Prostate gland (tissue), 2 donors: ENCODE measurements at regions not wholly inside any gene's neighbourhood (a gene's known extent, or its start where the extent isn't known, plus 50 kb on each side); places are given as distances from the start of the nearest gene placed in this dataset.

Experiments
- DNase-seq: peaks from one replicate; pipeline ENCODE4 v3.0.0-alpha.2; 2019; ENCODE audit warnings: low spot score
- H3K27ac ChIP-seq, 2 donors: fragments of 200-600 bp; sonication (generic); 2 replicates each; pipeline ENCODE4 v1.5.1; 2017 to 2019
- H3K27me3 ChIP-seq: fragments of 200-600 bp; sonication (generic); replicated peaks from 2 replicates; pipeline ENCODE4 v1.5.1; 2019; ENCODE audit not compliant: insufficient read depth
- H3K36me3 ChIP-seq, 2 donors: fragments of 200-600 bp; sonication (generic); 1 replicate in 1 of 2; 2 replicates in 1 of 2; pipeline versions ENCODE4 v1.5.1 to v1.8.1; 2017 to 2019
- H3K4me1 ChIP-seq: fragments of 200-600 bp; sonication (generic); replicated peaks from 2 replicates; pipeline ENCODE4 v1.5.1; 2019
- H3K4me3 ChIP-seq, 2 donors: fragments of 200-600 bp; sonication (generic); 2 replicates each; pipeline ENCODE4 v1.5.1; 2017 to 2019
- H3K9me3 ChIP-seq: fragments of 200-600 bp; sonication (generic); 2 replicates; pipeline ENCODE4 v1.5.1; 2017
- POLR2A ChIP-seq: fragments of 450-650 bp; IDR thresholded peaks from one replicate; pipeline ENCODE4 v1.6.1; 2016; ENCODE audit warnings: antibody characterized with exemption, mild to moderate bottlenecking
- POLR2AphosphoS5 ChIP-seq: sonication (generic); formaldehyde crosslinking; IDR thresholded peaks from one replicate; pipeline ENCODE4 v1.6.1; 2017; ENCODE audit warnings: antibody characterized with exemption
- WGBS: methylation state at CpG from one replicate; pipeline ENCODE4 v1.1.5; 2018; 5-methylcytosine and 5-hydroxymethylcytosine counted together
- intact Hi-C: fragments of 100-400 bp; cut with DNase I; formaldehyde crosslinking; loops from one replicate; pipeline ENCODE4 v1.14.2; 2022
- TF ChIP-seq, protein P1 (sequence below), 4 experiments: fragments of 200-600 bp in 2 of 4; fragments of 450-650 bp in 2 of 4; sonication (generic) in 2 of 4; IDR thresholded peaks; 1 replicate in 3 of 4; 2 replicates in 1 of 4; pipeline ENCODE4 v1.5.1; 2016 to 2019; ENCODE audit warnings: antibody characterized with exemption in 4 of 4, mild to moderate bottlenecking in 2 of 4, moderate library complexity in 2 of 4

DNA sequence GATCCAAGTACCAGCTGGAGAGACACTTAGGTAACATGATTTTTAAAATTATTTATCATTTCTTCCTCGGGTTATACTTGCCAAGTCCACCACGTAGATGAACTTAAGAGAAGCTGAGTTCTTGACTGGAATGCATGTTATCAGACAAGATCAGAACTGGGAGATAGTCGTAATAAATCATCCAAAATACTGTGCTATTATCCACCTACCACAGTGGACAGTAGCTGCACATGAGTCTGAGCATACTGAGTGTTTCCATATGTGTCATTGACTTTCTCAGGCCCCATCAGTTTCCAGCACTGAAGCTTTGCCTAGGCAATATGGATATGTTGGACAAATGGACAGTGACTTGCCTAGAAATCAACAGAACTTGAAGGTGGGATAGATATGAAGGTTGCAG, 77.9 kb upstream of the RRP15 start:
- intact Hi-C loops, result no loop called here
- Histone ChIP-seq H3K4me3 (no peak overlapping the region), H3K27me3 (no peaks in the 10 kb centered on the region), H3K36me3 (no peaks in the 10 kb centered on the region), H3K4me1 (no peaks in the 10 kb centered on the region), H3K27ac (no peak overlapping the region), H3K9me3 (no peaks in the 10 kb centered on the region)
- no peak for DNase-seq
- TF ChIP-seq POLR2A (no peak), POLR2AphosphoS5 (no peak)
- TF ChIP-seq, protein P1, sequence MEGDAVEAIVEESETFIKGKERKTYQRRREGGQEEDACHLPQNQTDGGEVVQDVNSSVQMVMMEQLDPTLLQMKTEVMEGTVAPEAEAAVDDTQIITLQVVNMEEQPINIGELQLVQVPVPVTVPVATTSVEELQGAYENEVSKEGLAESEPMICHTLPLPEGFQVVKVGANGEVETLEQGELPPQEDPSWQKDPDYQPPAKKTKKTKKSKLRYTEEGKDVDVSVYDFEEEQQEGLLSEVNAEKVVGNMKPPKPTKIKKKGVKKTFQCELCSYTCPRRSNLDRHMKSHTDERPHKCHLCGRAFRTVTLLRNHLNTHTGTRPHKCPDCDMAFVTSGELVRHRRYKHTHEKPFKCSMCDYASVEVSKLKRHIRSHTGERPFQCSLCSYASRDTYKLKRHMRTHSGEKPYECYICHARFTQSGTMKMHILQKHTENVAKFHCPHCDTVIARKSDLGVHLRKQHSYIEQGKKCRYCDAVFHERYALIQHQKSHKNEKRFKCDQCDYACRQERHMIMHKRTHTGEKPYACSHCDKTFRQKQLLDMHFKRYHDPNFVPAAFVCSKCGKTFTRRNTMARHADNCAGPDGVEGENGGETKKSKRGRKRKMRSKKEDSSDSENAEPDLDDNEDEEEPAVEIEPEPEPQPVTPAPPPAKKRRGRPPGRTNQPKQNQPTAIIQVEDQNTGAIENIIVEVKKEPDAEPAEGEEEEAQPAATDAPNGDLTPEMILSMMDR (IDR thresholded peaks at IDR 0.05), result no peak
- 32% methylated on average over 3 of the region's 3 CpGs for WGBS

DNA sequence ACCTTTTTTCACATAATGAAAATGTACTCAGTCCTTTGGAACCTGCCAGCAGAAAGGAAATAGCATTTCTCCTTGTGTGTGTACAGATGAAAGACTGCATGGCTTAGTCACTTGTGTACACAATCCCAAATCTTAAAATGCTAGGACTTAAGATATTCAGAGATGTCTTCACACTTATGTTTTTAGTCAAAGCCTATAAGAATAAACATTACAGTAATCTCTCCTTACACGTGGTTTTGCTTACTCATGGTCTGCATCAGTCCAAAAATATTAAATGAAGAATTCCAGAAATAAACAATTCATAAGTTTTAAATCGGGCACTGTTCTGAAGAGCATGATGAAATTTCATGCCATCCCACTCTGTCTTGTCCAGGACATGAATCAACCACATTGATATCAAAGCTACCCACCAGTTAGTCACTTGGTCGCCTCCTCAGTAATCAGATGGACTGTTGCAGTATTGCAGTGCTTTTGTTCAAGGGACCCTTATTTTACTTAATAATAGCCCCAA, 75.7 kb upstream of the RRP15 start:
- intact Hi-C loops, result no loop called here
- TF ChIP-seq POLR2A, result no peak
- TF ChIP-seq, protein P1 (IDR thresholded peaks at IDR 0.05), result no peak
- 61% methylated on average over 3 of the region's 3 CpGs for WGBS

DNA sequence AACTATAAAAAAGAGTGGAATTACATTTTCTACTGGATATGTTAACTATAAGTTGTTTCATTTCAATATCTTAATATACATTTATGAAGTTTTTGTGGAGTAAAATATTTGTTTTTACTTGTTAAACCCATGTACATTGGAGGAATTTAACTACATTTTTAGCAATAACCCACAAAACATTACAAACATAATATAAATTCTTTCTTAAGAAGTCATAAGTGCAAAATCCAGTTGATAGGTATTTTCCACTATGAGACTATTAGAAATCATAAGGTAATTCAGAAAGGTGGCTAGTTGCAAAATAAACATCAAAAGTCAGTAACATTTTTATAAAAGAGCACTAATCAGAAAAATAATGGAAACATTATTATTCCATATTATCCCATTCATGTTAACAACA, 73.9 kb upstream of the RRP15 start:
- Histone ChIP-seq H3K4me3 (no peak overlapping the region), H3K36me3 (no peaks in the 10 kb centered on the region), H3K27ac (no peak overlapping the region), H3K27me3 (no peaks in the 10 kb centered on the region), H3K9me3 (no peaks in the 10 kb centered on the region), H3K4me1 (no peaks in the 10 kb centered on the region)
- intact Hi-C loops, result no loop called here
- DNase-seq, result no peak
- no peak for TF ChIP-seq POLR2A
- TF ChIP-seq, protein P1 (IDR thresholded peaks at IDR 0.05), result no peak
- no peak for TF ChIP-seq POLR2AphosphoS5

More for the DNA sequence above, 75.7 kb upstream of the RRP15 start:
- H3K4me3 ChIP-seq, result no peak overlapping the region
- H3K27ac ChIP-seq, result no peak overlapping the region
- H3K36me3 ChIP-seq, result no peaks in the 10 kb centered on the region
- H3K27me3 ChIP-seq, result no peaks in the 10 kb centered on the region
- no peak for DNase-seq
- H3K9me3 ChIP-seq, result no peaks in the 10 kb centered on the region
- H3K4me1 ChIP-seq, result no peaks in the 10 kb centered on the region

DNA sequence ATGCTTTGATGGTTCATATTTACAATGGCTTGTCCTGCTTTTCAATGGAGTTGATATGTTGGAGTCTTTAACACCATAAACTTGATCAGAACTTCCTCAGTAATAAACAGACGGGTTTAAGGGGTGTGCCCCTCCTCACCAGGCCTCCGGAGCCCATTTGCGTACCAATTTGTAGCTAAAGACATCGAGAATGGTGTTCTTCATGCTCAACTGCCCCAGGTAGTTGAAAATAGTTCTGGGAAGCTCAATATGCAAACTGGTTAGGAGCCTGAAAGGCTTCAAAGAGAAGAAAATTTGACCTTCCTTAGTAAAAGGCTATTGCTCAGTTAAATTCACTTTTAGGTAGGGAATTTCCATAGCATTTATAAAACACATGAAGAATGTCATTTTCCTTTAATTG, 68.1 kb upstream of the RRP15 start:
- DNase-seq, result no peak
- H3K27me3 ChIP-seq, result no peaks in the 10 kb centered on the region
- no peaks in the 10 kb centered on the region for H3K4me1 ChIP-seq
- TF ChIP-seq, protein P1 (IDR thresholded peaks at IDR 0.05), result no peak
- no peak for TF ChIP-seq POLR2A
- no peaks in the 10 kb centered on the region for H3K9me3 ChIP-seq
- intact Hi-C loops, result no loop called here
- no peak overlapping the region for H3K27ac ChIP-seq
- H3K36me3 ChIP-seq, result no peaks in the 10 kb centered on the region
- no peak overlapping the region for H3K4me3 ChIP-seq
- WGBS, result 22% methylated on average over 4 of the region's 4 CpGs

DNA sequence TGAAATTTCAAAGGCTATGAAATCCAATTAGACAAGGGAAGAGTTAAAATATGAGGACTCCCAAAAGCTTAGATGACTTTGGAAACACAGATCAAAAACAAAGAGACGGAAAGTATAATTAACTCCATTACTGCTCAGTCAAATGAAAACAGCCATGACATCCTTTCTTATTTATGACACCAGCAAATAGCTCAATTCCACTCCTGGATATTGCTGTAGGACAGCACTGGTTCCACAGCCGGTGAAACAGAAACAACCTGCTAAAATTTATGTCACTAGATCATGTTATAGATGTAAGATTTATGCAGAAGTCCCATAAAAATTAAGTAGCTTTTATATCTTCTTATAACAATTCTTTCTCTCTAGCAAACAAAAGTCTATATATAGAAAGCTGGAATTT, 65.6 kb upstream of the RRP15 start:
- H3K27me3 ChIP-seq, result no peaks in the 10 kb centered on the region
- no peaks in the 10 kb centered on the region for H3K9me3 ChIP-seq
- no peak overlapping the region for H3K4me3 ChIP-seq
- no peak overlapping the region for H3K27ac ChIP-seq
- 21% methylated on average over 2 of the region's 2 CpGs for WGBS
- DNase-seq, result no peak
- no peaks in the 10 kb centered on the region for H3K36me3 ChIP-seq
- no peak for TF ChIP-seq POLR2AphosphoS5
- no peak for TF ChIP-seq POLR2A
- TF ChIP-seq, protein P1 (IDR thresholded peaks at IDR 0.05), result no peak
- intact Hi-C loops, result no loop called here
- no peaks in the 10 kb centered on the region for H3K4me1 ChIP-seq
